AG04449 (cell line): ENCODE measurements at regions not wholly inside any gene's neighbourhood (a gene's known extent, or its start where the extent isn't known, plus 50 kb on each side); places are given as distances from the start of the nearest gene placed in this dataset.

Experiments
- CTCF ChIA-PET: fragments of 350-600 bp; formaldehyde crosslinking; extraction: SDS; loops from one replicate; lab custom pipeline; 2021; ENCODE audit warnings: antibody characterized with exemption; lab: Yijun Ruan, JAX
- POLR2A ChIA-PET: fragments of 400-600, 350-600 bp; formaldehyde crosslinking; extraction: SDS; loops from one replicate; lab custom pipeline; 2020; ENCODE audit warnings: antibody characterized with exemption, inconsistent platforms; lab: Yijun Ruan, JAX
- DNase-seq: peaks from one replicate; pipeline ENCODE4 v3.0.0-alpha.2; 2010; ENCODE audit warnings: low read depth, low spot score
- H3K4me3 ChIP-seq: 2 replicates; pipeline ENCODE4 v1.5.1; 2011; ENCODE audit warnings: low read depth, mild to moderate bottlenecking, control low read depth, low read length
- CTCF ChIP-seq: IDR thresholded peaks from one replicate; pipeline ENCODE4 v1.5.1; 2011; ENCODE audit warnings: mild to moderate bottlenecking, moderate library complexity, low read length, control low read depth, inconsistent platforms; ENCODE audit not compliant: insufficient read depth; ENCODE audit errors: missing control alignments

- DNase-seq = no peak
- no peak overlapping the region for H3K4me3 ChIP-seq
- POLR2A ChIA-PET = no interaction called here
- TF ChIP-seq CTCF = no peak
- CTCF ChIA-PET = interaction anchor here (0.9 to 1.7 kb wide), 4 partner anchors 14 to 78 kb away, joined by 4 to 11 read pairs (median 5); no protein-coding TSS in a partner anchor
Measured at GRCh38 chr4:26065833-26066232, 151.8 kb downstream of the SMIM20 start.

DNA sequence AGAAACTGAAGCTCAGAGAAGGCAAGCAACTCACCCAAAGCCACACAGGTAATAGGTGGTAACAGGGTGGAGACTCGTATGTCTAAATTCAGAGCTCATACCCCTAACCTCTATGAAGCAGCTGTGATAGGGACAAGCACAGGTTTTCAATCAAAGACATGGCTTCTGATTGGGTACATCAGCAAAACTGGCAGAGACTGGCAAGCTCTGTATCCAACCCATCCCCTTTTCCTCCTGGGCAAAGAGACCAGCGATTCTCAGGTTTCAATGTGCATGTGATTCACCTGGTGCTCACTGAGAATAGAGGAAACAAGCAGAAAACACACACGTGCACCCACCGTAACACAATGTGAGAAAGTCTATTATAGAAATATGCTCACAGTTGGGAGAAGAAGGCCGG is 153.0 kb downstream of the SMIM20 start:
- CTCF ChIA-PET = interaction anchor here (1.2 to 1.7 kb wide), 5 partner anchors 16 to 263 kb away, joined by 3 to 11 read pairs (median 4); no protein-coding TSS in a partner anchor
- no peak for TF ChIP-seq CTCF
- H3K4me3 ChIP-seq = no peak overlapping the region
- POLR2A ChIA-PET = no interaction called here
- no peak for DNase-seq

GRCh38 chr4:26069218-26069617 is 155.2 kb downstream of the SMIM20 start:
- no peak for DNase-seq
- TF ChIP-seq CTCF = peak; percentile 25
- ChIA-PET CTCF (interaction anchor here (0.6 to 2.3 kb wide), 11 partner anchors 8 to 348 kb away, joined by 3 to 18 read pairs (median 3); no protein-coding TSS in a partner anchor), POLR2A (no interaction called here)
- no peak overlapping the region for H3K4me3 ChIP-seq

- POLR2A ChIA-PET = no interaction called here
- CTCF ChIA-PET = interaction anchor here (2.0 kb wide), 1 partner anchor 11 kb away, joined by 10 read pairs; no protein-coding TSS in a partner anchor
- no peak for TF ChIP-seq CTCF
- no peak for DNase-seq
- no peak overlapping the region for H3K4me3 ChIP-seq
Measured at GRCh38 chr4:26071688-26072087, 157.7 kb downstream of the SMIM20 start.

DNA sequence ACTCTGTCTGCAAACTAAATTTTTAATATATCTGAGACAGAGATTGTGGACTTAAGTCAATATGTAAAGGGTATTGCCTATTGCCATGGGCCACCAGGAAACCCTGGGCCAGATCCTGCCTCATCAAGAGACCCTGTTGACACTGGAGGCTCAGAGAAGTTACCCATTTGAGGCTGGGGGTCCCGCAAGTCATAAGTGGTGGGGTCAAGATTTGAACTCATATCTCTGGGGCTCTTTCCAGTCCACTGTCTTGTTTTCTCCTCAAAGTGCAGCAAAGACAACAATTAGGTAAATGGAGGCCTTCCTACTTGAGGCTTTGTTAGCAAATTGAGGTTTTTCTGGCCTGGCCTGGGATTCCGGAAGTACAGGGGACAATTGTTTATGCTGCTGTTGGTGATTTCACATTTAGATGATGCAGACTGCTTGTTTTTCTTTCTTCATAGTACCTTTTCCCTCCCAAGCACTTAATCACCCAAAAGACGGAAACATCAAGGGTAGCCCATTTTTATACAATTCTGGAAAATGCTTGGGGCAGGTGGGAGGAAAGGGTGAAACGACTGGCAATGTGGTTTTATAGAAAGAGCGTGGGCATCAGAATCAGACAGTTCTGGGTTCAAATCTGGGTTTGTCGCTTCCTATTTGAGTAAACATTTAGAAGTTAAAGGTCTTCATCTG is 160.0 kb downstream of the SMIM20 start:
- TF ChIP-seq CTCF = no peak
- ChIA-PET CTCF (interaction anchor here (1.5 to 2.0 kb wide), 3 partner anchors 8 to 10 kb away, joined by 4 to 10 read pairs (median 10); no protein-coding TSS in a partner anchor), POLR2A (no interaction called here)
- no peak for DNase-seq
- no peak overlapping the region for H3K4me3 ChIP-seq

DNA sequence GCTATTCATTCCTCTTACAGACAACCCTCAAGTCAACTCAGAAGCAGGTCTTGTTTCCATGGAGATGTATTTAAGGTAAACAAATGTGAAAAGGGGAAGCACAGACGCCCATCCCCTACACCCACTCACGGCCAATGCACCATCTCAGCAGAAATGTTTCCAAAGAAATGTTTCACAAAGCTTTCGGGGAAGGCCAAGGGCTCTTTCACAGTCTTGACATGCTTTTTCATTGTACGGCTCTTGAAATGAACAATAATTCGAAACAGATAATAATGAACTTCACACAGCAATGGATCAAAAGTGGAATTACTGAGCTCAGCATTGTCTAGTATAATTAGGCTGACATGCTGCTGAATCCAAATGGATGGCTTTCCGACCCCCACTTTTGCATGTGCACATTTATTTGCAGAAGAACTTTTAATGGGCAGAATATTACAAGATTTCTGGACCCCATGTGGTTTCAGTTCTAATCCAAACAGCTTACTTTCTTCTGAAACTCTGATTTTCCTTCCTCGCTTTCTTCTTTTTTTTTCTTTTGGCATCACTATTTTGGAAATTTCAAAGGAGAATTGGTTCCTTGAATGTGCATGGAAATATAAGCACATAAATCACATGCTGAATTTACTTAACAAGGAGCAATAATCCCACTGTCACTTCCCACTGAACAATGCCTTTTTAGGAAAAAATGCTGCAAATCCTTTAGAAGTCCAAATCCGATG is 160.9 kb downstream of the SMIM20 start:
- no peak overlapping the region for H3K4me3 ChIP-seq
- POLR2A ChIA-PET = no interaction called here
- CTCF ChIA-PET = interaction anchor here (0.8 to 1.5 kb wide), 4 partner anchors 8 to 255 kb away, joined by 3 to 10 read pairs (median 3); no protein-coding TSS in a partner anchor
- no peak for TF ChIP-seq CTCF
- DNase-seq = no peak
